ENCODE measurements at regions not wholly inside any gene's neighbourhood (a gene's known extent, or its start where the extent isn't known, plus 50 kb on each side); places are given as distances from the start of the nearest gene placed in this dataset.

DNA sequence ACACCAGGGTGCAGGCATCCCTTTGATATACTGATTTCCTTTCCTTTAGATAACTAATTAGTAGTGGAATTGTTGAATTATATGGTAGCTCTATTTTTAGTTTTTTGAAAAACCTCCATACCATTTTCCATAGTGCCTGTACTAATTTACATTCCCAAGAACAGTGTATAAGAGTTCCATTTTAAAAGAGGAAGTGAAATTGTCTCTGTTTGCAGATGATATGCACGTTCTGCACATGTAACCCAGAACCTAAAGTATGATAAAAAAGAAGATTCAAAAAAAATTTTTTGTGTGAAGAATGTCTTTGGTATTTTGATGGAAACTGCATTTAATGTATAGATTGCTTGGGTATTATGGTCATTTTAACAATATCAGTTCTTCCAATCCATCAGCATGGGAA, 424.0 kb upstream of the CCNH start:
- no peak overlapping the region for H3K4me3 ChIP-seq (ENCODE audit: low read depth, low read length)
- TF ChIP-seq, protein P1, sequence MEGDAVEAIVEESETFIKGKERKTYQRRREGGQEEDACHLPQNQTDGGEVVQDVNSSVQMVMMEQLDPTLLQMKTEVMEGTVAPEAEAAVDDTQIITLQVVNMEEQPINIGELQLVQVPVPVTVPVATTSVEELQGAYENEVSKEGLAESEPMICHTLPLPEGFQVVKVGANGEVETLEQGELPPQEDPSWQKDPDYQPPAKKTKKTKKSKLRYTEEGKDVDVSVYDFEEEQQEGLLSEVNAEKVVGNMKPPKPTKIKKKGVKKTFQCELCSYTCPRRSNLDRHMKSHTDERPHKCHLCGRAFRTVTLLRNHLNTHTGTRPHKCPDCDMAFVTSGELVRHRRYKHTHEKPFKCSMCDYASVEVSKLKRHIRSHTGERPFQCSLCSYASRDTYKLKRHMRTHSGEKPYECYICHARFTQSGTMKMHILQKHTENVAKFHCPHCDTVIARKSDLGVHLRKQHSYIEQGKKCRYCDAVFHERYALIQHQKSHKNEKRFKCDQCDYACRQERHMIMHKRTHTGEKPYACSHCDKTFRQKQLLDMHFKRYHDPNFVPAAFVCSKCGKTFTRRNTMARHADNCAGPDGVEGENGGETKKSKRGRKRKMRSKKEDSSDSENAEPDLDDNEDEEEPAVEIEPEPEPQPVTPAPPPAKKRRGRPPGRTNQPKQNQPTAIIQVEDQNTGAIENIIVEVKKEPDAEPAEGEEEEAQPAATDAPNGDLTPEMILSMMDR (IDR thresholded peaks at IDR 0.05; ENCODE audit: borderline replicate concordance, insufficient read depth, low read depth, low read length): no peak

DNA sequence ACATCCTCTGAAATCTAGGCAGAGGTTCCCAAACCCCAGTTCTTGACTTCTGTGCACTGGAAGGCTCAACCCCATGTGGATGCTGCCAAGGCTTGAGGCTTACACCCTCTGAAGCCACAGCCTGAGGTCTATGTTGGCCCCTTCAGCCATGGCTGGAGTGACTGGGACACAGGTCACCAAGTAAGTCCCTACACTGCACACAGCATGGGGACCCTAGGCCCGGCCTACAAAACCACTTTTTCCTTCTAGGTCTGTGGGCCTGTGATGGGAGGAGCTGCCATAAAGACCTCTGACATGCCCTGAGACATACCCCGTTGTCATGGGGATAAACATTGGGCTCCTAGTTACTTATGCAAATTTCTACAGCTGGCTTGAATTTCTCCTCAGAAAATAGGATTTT, 418.8 kb upstream of the CCNH start:
- TF ChIP-seq, protein P1 (IDR thresholded peaks at IDR 0.05; ENCODE audit: borderline replicate concordance, insufficient read depth, low read depth, low read length): no peak
- H3K4me3 ChIP-seq (ENCODE audit: low read depth, low read length): no peak overlapping the region

DNA sequence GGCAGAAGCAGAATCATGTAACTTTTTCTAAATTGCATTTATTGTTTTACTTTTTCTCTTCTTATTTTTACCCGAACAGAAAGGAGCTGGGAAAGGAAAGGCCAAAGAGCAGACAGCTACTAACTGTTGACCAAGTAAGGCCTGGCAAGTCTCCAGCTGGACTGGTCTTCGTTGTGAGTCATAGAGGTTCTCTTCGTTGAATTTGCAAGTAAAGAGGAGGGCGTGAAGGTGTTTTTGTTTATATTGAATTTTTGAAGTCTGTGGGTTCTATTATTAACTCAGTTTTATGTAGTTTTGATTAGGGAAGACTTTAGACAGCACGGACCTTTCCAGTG, 416.5 kb upstream of the CCNH start:
- TF ChIP-seq, protein P1 (IDR thresholded peaks at IDR 0.05; ENCODE audit: borderline replicate concordance, insufficient read depth, low read depth, low read length): no peak
- H3K4me3 ChIP-seq (ENCODE audit: low read depth, low read length): no peak overlapping the region

DNA sequence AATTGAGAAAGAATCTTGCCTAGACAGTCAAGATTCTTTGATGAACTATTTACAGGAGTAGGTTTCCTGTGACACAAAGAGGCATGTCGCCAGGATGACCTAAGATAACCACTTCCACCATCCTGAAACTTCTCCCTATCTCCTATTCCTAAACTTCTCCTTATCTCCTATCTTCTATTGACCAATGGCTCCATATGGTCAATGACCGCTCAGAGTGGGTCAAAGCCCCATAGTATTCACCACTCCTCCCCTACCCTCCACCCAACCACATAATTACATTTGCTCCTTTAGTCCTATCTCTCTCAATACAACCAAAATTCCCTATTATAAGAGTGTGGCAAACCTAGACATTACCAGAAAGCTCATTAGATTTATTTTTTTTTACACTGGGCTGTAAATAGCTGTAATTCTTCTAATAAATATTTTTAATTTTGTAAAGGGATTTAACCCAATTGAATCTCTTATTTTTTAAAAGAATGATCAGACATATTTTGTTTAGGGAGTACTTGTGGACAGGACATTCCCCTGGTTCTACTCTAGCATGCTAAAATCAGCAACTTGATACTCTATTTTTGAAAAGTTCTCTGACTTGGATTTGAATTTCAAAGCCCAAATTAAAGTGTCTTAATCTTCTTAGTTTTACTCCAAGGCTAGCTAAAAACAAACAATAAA, 416.0 kb upstream of the CCNH start:
- TF ChIP-seq, protein P1 (IDR thresholded peaks at IDR 0.05; ENCODE audit: borderline replicate concordance, insufficient read depth, low read depth, low read length): no peak

DNA sequence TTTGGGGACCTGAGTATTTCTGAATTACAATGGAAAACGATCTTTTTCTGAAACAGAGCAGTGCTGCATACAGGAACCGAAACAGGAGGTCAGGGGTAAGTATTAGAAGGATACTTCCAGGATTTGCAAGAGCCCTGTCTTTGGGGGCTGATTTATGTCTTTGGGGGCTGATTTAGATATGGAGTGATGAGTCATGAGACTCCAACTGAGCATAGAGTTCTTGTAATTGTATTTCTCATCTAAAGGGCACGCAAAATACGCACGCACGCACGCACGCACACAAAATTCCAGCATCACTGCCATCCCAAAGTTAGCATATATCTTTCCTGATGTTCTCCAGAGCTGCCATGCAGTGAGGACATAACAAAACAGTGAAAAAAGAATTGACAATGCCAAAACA, 414.8 kb upstream of the CCNH start:
- no peak overlapping the region for H3K4me3 ChIP-seq (ENCODE audit: low read depth, low read length)
- TF ChIP-seq, protein P1 (IDR thresholded peaks at IDR 0.05; ENCODE audit: borderline replicate concordance, insufficient read depth, low read depth, low read length): no peak

More for the DNA sequence above, 416.0 kb upstream of the CCNH start:
- H3K4me3 ChIP-seq (ENCODE audit: low read depth, low read length): no peak overlapping the region

DNA sequence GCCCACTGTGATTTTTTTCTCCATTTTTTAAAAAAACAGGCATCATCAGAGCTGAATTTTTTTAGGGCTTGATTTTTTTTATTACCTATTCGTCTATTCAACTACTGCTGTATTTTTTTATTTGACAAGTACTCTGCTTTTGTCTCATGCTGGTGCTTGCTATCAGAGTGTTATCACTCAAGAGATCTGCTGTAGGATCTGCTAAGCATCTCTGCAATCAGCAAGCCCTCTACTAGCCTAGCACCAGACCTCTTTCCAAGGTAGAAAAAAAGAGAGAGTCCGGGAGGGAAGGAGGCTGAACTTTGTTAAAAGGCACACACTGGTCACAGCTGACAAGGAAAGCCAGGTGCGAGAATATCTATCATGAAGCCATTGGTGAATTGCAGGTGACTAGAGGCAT, 413.8 kb upstream of the CCNH start:
- H3K4me3 ChIP-seq (ENCODE audit: low read depth, low read length): no peak overlapping the region
- TF ChIP-seq, protein P1 (IDR thresholded peaks at IDR 0.05; ENCODE audit: borderline replicate concordance, insufficient read depth, low read depth, low read length): no peak

DNA sequence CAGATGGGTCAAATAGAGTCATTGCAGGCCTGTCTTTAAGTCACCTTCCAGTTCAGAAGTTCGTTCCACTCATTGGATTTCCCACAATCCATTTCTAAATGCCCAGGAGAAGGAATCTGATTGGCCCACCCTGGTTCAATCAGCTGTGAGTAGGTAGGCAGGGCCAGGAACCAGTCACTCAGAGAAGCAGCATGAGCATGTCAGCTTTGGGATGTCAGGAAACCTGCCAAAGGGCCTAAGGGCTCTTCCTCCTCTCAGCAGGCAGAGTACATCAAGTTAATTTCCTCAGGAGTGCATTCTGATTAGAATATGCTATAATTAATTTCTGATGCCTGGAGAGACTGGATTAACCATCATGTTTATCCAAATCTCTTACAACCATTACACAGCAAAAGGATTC, 412.9 kb upstream of the CCNH start:
- H3K4me3 ChIP-seq (ENCODE audit: low read depth, low read length): no peak overlapping the region
- TF ChIP-seq, protein P1 (IDR thresholded peaks at IDR 0.05; ENCODE audit: borderline replicate concordance, insufficient read depth, low read depth, low read length): no peak
